Endothelial cell of umbilical vein (primary cell): ENCODE measurements at regions not wholly inside any gene's neighbourhood (a gene's known extent, or its start where the extent isn't known, plus 50 kb on each side); places are given as distances from the start of the nearest gene placed in this dataset.

ENCODE experiments used
- CTCF ChIP-seq, 2 donors: IDR thresholded peaks; 1 replicate in 1 of 2; 2 replicates in 1 of 2; pipeline ENCODE4 v1.5.1; 2011; ENCODE audit warnings: low read length in 2 of 2, mild to moderate bottlenecking in 2 of 2, moderate library complexity in 2 of 2, control low read depth in 1 of 2, inconsistent platforms in 1 of 2, low read depth in 1 of 2; ENCODE audit not compliant: insufficient read depth in 1 of 2; ENCODE audit errors: extremely low read depth in 1 of 2
- POLR2A ChIP-seq: IDR thresholded peaks from 2 replicates; pipeline ENCODE4 v1.6.1; 2012; ENCODE audit warnings: low read depth, mild to moderate bottlenecking, control low read depth, low read length
- POLR2AphosphoS5 ChIP-seq: IDR thresholded peaks from 2 replicates; pipeline ENCODE4 v1.6.1; 2012; ENCODE audit warnings: low read depth, mild to moderate bottlenecking, control low read depth, low read length, moderate library complexity; ENCODE audit not compliant: insufficient read depth

- TF ChIP-seq CTCF (IDR thresholded peaks at IDR 0.05; ENCODE audit: extremely low read depth in 1 of 2, insufficient read depth in 1 of 2, low read depth in 1 of 2, low read length in 2 of 2) (no peak), POLR2A (no peak), POLR2AphosphoS5 (no peak)
These were observed 133.9 kb upstream of the PTPRT start for GRCh38 chr20:43323592-43323991.
